Posterior cingulate gyrus (tissue), 11 donors: ENCODE measurements at regions not wholly inside any gene's neighbourhood (a gene's known extent, or its start where the extent isn't known, plus 50 kb on each side); places are given as distances from the start of the nearest gene placed in this dataset.
"Not testable (repeated sequence)": the region's sequence is repeated elsewhere in the genome, so short reads cannot be mapped to it uniquely, and the experiment has no call there.

ENCODE experiments used
- DNase-seq, 10 donors: peaks; one replicate each; pipeline versions ENCODE4 v3.0.0 to v3.0.0-alpha.2; 2020 to 2021; ENCODE audit warnings: mixed read lengths in 3 of 10
- intact Hi-C: fragments of 100-400 bp; cut with DNase I; formaldehyde crosslinking; loops from one replicate; pipeline ENCODE4 v1.15.1; 2023

DNA sequence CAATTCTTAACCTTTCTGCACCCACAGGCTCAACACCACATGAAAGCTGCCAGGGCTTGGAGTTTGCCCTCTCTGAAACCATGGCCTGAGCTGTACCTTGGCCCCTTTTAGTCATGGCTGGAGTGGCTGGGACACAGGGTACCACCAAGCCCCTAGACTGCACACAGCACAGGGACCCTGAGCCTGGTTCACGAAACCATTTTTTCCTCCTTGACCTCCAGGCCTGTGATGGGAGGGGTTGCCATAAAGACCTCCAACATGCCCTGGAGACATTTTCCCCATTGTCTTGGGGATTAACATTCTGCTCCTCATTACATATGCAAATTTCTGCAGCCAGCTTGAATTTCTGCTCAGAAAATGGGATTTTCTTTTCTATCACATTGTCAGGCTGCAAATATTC lies 113.4 kb downstream of the XPNPEP1 start:
- DNase-seq, intact Hi-C loops: not testable (repeated sequence)

DNA sequence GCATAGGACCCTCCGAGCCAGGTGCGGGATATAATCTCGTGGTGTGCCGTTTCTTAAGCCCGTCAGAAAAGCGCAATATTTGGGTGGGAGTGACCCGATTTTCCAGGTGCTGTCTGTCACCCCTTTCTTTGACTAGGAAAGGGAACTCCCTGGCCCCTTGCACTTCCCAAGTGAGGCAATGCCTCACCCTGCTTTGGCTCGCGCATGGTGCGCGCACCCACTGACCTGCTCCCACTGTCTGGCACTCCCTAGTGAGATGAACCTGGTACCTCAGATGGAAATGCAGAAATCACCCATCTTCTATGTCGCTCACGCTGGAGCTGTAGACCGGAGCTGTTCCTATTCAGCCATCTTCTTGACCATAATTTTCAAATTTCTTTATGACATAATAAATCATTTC lies 122.1 kb downstream of the XPNPEP1 start:
- DNase-seq = peak in 1 of 10 donors; percentile 63
- intact Hi-C loops = not testable (repeated sequence)

DNA sequence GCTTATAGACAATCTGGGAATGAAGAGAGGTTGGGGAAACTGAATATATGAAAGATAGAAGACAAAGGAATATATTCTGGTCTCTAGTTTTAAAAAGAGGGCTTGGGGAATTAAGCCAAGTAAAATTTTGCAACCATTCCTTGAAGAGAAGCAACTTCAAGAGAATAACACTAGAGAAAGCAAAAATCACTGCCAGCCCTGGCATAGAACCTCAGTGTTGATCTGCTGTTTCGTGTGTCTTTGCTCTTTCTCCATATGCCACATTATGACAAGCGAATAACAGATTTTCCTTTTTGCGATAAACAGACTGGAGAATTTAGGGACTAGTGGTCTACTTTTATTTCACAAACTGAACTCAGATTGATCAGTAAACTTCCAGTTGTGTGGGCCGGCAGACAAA lies 132.7 kb downstream of the XPNPEP1 start:
- no peak for DNase-seq
- intact Hi-C loops = no loop called here

DNA sequence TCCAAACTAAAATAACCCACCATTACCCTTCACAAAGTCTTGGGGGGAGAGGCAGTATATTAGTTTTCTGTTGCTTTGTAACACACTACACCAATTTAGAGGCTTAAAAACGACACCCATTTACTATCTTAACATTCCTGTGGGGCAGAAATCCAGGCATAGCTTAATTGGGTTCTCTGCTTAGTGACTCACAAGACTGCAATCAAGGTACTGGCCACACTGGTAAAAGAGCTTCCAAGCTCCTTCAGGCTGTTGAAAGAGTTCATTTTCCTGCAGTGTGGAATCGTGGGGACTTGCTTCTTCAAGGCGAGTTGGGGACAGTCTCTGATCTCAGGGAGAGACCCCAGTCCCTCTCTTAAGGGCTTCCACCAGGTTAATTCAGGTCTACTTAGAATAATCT lies 139.1 kb downstream of the XPNPEP1 start:
- no peak for DNase-seq
- intact Hi-C loops = no loop called here

DNA sequence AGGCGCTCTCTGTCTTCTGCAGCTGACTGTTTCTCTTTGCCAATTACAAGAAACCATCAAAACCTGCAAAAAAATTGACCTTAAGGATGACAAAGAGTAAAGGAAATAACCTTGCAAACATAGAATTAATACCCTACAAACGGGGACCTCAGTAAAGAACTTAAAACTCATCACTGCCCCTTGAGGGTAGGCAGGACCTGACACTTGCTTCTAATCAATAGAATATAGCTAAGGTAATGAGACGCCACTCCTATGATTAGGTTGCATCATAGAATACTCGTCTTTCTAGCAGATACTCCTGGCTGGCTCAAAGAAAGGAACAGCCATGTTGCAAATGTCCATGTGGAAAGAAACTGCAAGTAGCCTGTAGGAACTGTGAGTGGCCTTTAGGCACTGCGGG lies 140.0 kb downstream of the XPNPEP1 start:
- intact Hi-C loops = no loop called here
- DNase-seq = no peak

DNA sequence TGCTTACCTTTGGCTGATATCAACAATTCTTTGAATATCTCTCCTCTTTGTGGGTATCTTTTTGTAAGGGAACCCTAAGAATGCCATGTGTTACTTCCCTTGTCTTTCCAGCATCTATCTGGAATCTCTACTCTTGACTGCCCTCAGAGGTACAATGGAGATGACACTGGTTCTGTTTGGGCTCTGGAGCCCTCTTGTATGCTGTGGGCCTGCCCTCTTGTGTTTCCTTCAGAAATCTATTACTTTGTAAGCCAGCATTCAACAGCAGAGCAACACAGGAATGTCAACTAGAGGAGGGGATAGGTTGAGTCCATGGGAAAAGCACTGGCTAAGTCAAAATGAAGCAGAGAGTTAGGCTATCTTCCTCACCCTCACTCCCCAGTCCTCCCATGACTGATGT lies 142.3 kb downstream of the XPNPEP1 start:
- DNase-seq = no peak
- intact Hi-C loops = no loop called here

DNA sequence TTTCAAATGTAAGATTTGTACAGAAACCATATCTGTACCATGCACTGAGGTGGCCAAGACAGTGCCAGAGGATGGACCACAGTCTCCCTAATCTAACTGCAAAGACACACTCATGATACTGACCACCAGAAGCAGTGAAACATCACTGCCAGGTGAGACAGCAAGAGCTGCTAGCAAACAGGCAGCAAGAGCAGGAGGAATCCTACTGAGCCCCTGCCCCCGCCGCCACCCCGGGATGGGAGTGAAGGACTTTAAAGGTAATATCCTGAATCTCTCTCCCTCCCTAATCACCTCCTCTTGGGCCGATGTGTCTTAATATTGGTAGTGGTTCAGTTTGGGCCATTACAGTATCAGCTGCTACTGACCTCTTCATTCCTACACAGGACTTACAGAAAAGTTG lies 144.3 kb downstream of the XPNPEP1 start:
- no peak for DNase-seq

DNA sequence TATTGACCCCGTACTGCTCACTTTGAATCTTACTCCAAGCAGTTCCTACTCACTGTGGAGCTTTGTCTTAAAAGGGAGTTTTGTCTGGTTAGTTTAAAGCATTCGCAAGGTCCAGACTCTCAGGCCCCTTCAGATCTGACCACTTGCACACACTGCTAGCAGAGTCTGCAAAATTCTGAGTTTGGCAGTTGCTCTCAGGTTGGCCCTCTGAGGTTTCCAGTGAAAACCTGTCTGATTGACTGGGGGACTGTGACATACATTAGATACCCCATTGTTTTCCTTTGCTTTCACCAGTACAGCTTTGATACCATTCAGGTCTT lies 149.2 kb downstream of the XPNPEP1 start:
- DNase-seq = no peak
- intact Hi-C loops = no loop called here

More for the DNA sequence above, 144.3 kb downstream of the XPNPEP1 start:
- intact Hi-C loops = no loop called here

DNA sequence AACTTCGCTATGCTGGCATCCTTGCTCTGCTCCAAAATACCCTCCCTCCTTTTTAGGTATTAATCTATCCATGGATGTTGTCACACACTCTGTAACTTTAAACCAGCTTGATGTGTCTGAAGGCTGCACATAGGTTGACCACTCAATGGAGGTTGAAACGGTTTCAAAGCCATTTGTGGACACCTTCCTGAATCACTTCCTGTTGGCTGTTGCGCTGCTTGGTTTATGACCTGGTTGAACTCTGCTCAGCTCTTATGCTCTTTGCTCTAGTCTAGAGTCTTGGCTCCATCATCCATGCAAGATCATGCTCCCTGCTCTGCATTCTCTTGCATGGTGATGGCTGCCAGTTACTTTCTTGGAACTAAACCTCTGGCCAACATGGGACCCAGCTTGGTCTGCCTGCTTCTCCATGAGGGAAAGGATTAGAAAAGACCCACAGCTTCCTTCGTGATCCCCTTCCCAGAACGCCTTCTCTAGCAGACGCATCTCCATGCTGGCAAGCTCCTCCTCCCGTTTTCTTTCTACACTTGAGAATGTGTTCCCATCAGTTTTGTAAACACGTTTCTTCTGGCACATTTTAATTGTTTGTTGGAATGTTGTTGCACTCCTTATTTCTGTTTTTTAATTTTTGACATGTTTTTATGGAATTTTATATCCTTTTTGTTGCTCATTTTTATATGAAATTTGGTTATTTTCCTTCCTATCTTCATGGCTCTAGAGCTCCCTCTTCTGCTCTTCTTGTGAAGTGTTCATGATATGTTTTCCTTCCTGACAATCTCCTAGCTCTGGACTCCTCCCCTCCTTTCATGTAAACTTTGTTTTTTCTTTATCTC lies 149.8 kb downstream of the XPNPEP1 start:
- no peak for DNase-seq
- intact Hi-C loops = no loop called here

DNA sequence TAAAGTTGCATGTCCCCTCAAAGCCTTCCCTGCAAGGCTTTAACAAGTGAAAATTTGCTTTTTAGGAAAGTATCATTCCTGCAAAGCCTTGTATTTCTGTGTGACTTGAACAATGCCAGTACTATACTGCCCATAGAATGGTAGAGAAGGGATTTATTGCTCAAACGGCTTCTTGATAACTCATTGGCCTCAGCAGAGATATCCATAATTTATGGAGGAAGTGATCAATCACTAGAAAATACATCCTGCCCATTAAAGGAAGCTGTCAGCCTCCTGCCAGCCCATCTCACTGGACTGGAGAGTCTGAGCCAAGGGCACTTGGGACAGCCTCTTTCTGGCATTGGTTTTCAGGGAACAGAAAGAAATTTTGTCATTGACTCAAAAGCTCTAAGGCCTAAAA lies 152.6 kb downstream of the XPNPEP1 start:
- intact Hi-C loops = no loop called here
- DNase-seq = no peak

DNA sequence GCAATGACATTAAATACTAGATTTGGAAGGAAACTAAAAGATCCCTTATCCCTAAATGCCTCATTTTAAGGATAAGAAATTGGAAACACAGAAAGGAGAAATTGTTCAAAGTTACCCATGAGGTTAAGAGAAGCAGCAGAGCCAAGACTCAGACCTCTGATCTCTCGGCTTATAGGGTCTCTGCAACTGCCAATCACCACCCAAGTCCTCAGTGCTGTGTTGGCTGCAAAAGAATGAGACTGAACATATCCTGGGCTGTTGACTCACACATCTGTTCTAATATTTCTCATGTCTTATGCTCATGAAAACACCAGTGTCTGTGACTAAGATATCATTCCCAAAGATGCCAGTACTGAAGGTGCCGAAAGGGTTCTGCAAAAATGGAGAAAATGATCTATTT lies 153.3 kb downstream of the XPNPEP1 start:
- intact Hi-C loops = no loop called here

DNA sequence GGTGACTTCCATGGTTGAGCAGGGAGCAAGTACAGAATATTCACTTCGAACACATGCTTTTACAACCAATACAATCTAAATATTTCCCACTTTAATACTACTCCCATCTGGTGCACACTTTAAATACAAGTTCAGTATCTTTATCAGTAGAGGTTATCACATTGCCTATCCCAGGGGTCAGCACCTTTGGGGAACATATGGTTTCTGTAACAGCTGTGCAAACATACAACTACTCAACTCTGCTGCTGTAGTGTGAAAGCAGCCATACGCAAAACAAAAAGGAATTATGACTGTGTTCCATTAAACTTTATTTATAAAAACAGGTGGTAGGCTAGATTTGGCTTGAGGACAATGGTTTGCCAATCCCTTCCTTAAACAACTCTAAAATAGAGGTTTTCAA lies 157.5 kb downstream of the XPNPEP1 start:
- no peak for DNase-seq
- intact Hi-C loops = no loop called here

More for the DNA sequence above, 153.3 kb downstream of the XPNPEP1 start:
- no peak for DNase-seq

DNA sequence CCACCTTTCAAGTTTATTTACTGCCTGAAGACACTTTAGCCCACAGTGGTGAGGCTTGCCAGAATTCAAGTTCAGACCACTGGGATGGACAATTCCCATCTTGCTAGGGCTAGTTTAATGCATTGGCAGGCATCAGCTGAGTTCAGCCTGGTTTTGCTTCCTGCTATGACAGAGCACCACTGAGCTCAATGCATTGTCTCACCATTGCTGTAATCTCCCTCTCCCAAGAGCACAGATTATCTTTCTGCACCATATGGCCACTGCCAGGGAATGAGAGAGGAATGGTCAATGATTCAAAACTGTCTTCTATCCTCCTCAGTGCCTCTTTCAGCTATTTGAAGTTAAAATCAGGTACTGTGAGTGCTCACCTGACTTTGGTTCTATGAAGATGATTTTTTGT lies 160.8 kb downstream of the XPNPEP1 start:
- DNase-seq = no peak
- intact Hi-C loops = no loop called here

DNA sequence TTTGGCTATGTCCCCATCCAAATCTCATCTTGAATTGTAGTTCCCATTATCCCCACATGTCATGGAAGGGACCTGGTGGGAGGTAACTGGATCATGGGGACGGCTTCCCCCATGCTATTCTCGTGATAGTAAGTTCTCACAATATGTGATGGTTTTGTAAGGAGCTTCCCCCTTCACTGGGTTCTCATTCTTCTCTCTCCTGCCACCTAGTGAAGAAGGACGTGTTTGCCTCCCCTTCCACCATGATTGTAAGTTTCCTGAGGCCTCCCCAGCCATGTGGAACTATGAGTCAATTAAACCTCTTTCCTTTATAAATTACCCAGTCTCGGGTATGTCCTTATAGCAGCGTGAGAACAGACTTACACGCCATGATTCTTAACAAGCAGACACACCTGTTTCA lies 165.6 kb downstream of the XPNPEP1 start:
- DNase-seq, intact Hi-C loops: not testable (repeated sequence)

DNA sequence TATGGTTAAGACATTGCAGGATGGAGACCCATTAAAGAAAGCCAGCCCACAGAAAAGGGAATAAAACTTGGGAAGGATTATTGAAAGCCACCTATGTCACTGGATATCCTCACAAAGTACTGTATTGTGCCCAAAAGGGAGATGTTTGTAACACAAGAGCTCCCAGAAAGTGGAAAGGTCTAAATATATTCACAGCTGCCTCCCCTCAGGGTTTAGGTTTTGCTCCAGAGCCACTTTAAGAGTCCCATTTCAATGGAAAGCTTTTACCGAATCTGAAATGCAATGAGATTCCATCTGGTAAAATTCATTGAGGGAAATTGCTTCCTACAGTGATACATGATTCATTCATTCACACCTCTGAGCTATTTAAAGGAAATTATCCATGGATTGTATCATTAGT lies 176.4 kb downstream of the XPNPEP1 start:
- intact Hi-C loops = no loop called here
- DNase-seq = no peak

DNA sequence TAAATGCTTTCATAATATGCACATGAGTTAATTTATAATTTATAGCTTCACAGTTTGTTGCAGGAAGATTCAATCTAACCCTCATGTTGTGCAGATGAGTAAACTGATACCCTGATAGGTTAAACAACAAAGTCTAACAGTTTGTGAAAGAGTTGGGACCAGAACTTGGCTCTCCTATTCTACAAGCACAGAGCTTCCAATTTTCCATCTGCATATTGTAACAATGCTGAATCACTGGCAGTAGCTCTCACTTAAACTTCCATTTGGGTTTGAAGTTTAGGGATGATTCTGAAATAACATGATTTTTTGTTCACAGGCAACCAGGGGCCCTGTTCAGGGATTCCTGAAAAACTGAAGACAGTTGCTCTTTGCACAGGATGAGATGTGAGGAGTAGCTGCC lies 179.3 kb downstream of the XPNPEP1 start:
- DNase-seq = no peak
- intact Hi-C loops = no loop called here

DNA sequence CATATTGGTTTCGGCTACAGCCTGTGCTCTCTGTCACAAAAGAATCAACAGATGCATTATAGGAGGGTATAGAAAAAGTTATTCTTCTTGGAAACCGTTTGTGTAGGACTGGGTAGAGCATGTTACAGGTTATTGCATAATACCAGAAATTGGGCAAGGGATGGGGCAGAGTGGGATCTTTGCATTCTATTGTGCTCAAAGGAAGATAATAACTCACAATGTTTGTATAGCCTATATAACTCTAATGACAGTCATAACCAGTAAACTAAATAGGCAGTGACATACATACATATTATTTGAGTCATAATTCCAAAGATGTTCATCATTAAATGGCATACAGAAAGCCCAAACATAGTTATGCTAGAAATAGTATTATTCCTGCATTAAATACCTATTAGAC lies 179.7 kb downstream of the XPNPEP1 start:
- intact Hi-C loops = no loop called here
- no peak for DNase-seq

DNA sequence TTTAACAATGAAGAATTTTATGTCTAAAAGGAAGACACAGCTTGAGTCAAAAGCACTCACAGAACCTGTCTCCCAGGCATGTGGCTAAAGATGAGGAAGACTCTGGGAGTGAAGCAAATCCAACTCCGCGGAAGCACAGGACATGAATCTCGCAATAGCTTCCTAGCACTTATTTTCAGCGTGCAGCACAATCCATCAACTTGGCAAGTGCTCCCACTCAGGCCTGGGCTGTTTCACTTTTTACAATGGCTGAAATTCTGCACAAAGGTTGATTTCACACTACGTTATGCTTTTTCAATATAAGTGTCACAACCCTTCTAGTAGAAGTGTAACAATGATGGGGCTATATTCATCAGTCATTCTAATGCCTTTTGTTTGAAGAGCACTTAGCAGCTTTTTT lies 180.2 kb downstream of the XPNPEP1 start:
- intact Hi-C loops = no loop called here
- DNase-seq = no peak

DNA sequence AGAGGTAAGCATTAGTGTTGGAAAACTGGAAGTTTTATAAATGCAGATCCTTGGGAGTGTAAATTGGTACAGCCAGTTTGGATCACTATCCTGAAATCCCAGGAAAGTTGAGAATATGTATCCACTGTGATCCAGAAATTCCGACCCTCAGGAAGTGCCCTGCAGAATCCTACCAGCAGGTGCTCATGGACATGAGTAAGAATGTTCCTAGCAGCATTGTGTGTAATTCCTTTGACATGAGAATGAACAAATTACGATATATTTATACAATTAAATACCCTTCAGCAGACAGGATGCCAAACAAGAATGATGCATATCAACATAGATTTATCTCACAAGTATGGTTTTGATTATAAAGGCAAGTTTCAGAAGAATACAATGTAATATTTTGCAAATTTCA lies 181.6 kb downstream of the XPNPEP1 start:
- intact Hi-C loops = no loop called here
- DNase-seq = no peak

DNA sequence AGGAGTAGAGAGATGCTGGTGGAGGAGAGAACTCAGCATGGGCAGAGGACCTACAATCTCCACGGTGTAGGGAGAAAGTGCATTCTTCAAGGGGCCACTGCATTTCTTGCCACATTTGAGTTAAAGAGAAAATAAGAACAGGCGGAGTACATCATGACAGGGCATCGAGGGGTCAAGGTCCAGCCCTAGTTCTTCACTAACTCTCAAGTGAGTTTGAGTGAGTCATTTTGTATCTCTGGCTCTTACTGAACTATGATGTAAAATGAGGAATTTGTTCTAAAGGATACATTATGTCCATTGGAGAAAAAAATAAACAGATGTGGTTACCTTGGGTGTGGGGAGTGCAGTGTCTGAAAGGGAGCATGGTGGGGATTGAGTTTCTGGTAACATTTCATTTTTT lies 182.9 kb downstream of the XPNPEP1 start:
- intact Hi-C loops = no loop called here
- DNase-seq = no peak

DNA sequence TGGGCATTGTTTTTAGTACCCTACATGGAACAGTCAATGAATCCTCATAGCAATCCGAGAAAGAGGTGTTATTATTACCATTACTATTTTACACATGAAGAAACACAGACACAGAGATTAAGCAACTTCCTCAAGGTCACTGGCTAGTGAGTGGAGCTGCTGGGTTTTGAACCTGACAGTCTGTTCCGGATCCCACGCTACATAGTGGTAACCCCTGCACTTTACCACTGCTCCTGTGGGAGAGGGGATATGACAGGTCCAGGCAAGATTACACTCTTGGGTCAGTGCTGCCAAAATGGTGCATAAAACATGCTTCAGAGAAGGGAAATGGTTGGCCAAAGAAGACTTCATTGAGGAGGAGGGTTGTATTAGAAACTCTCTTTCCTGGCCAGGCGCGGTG lies 185.7 kb downstream of the XPNPEP1 start:
- intact Hi-C loops = no loop called here
- DNase-seq = no peak

DNA sequence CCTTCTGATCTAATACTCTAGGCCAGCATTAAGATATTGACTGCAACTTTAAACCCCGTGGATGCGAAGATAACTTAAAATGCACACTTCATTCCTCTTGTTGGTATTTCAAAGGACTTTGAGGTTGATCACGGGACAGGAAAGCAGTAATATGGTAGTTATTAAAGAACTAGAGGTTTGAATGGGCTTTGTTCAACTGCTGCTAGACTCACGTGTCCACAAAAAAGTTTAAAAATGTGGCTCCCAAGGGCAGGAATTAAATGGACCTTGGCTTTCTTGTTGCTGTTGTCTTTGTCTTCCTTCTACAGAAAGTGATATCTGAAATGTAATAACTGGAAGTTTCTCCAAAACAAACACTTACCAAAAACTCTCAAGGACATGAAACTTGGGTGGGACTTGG lies 186.3 kb downstream of the XPNPEP1 start:
- no peak for DNase-seq
- intact Hi-C loops = no loop called here

DNA sequence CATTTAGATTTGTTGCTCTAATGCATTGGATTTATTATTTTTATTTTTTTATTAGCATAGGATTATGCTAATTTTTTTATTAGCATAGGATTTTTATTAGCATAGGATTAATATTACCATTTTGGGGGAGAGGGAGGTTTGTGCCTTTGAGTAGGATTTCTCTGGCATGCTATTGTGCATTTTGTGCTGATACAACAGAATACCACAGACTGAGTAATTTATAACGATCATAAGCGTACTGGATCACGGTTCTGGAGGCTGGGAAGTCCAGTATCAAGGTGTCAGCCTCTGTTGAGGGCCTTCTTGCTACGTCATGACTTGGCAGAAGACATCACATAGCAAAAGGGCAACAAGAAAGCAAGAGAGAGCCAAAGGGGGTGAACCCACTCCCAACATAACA lies 187.5 kb downstream of the XPNPEP1 start:
- intact Hi-C loops = no loop called here

More for the DNA sequence above, 187.5 kb downstream of the XPNPEP1 start:
- no peak for DNase-seq
